HepG2 (cell line): ENCODE measurements at regions not wholly inside any gene's neighbourhood (a gene's known extent, or its start where the extent isn't known, plus 50 kb on each side); places are given as distances from the start of the nearest gene placed in this dataset.

Experiments used
- CTCF ChIP-seq: sonication (generic); formaldehyde crosslinking; IDR thresholded peaks from 2 replicates; pipeline ENCODE4 v1.5.0; 2020; ENCODE audit warnings: mild to moderate bottlenecking, missing genetic modification reagents, moderate library complexity
- FOXP4 ChIP-seq: sonication (generic); formaldehyde crosslinking; IDR thresholded peaks from 2 replicates; pipeline ENCODE4 v1.4.0; 2020; ENCODE audit warnings: missing genetic modification reagents
- MIXL1 ChIP-seq: IDR thresholded peaks from 2 replicates; pipeline ENCODE4 v1.6.1; 2016
- SRSF9 ChIP-seq: fragments of 200-400 bp; formaldehyde crosslinking; IDR thresholded peaks from 2 replicates; pipeline ENCODE4 v1.6.1; 2018; ENCODE audit warnings: borderline replicate concordance, mild to moderate bottlenecking, low read depth, low read length; ENCODE audit not compliant: insufficient read depth, poor library complexity, severe bottlenecking
- ZNF329 ChIP-seq: sonication (generic); formaldehyde crosslinking; IDR thresholded peaks from 2 replicates; pipeline ENCODE4 v1.9.0; 2021; ENCODE audit warnings: low read depth, mild to moderate bottlenecking, missing genetic modification reagents

GRCh38 chr11:90774727-90775566, 552.1 kb upstream of the CHORDC1 start:
- no peak for TF ChIP-seq FOXP4 (CRISPR knock-in tag)
- TF ChIP-seq ZNF329 (CRISPR knock-in tag), result no peak
- TF ChIP-seq SRSF9, result no peak
- TF ChIP-seq MIXL1 (CRISPR knock-in tag), result no peak
- TF ChIP-seq CTCF (CRISPR knock-in tag), result no peak
